AG04450 (cell line): ENCODE measurements at regions not wholly inside any gene's neighbourhood (a gene's known extent, or its start where the extent isn't known, plus 50 kb on each side); places are given as distances from the start of the nearest gene placed in this dataset.

Experiments used
- CTCF ChIA-PET: fragments of 300-600, 350-600 bp; formaldehyde crosslinking; extraction: SDS; loops from one replicate; lab custom pipeline; 2022; ENCODE audit warnings: antibody characterized with exemption, inconsistent platforms; lab: Charles Lee
- POLR2A ChIA-PET: fragments of 350-600 bp; formaldehyde crosslinking; extraction: SDS; loops from one replicate; lab custom pipeline; 2021; ENCODE audit warnings: antibody characterized with exemption, inconsistent platforms; lab: Yijun Ruan, JAX
- DNase-seq: peaks from one replicate; pipeline ENCODE4 v3.0.0-alpha.2; 2011; ENCODE audit warnings: low read depth, low spot score
- H3K27ac ChIP-seq: one replicate; pipeline ENCODE4 v1.5.1; 2012; ENCODE audit warnings: low read depth, low read length, control low read depth
- H3K27me3 ChIP-seq: one replicate; pipeline ENCODE4 v1.6.0; 2012; ENCODE audit warnings: low read length; ENCODE audit not compliant: control insufficient read depth, insufficient read depth
- H3K4me3 ChIP-seq: 2 replicates; pipeline ENCODE4 v1.5.1; 2011; ENCODE audit warnings: mild to moderate bottlenecking, low read depth, low read length, control low read depth
- H3K9me3 ChIP-seq: 2 replicates; pipeline ENCODE4 v1.5.1; 2012; ENCODE audit warnings: low read length; ENCODE audit not compliant: control insufficient read depth, insufficient read depth
- TF ChIP-seq, protein P1 (sequence below): IDR thresholded peaks from 2 replicates; pipeline ENCODE4 v1.5.1; 2011; ENCODE audit warnings: low read depth, low read length, control low read depth, inconsistent platforms

DNA sequence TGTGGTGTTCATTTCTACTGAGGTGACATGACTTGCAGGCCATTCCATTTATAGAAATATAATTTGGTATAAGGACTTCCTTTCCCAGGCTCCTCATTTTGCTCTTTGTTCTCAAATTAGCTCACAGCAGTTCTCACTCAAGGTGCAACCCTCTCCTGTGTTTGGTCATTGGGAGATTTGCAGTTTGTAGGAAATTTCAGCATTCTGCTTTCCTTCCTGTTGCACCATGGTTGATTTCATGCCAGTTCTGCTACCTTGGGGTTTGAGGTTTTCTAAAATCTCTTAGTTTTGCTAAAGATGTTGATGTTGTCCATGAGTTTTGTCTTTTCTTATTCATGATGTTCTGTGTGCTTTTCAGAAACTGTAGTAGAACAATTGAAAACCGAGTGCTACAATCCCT lies 65.7 kb upstream of the PROK2 start:
- POLR2A ChIA-PET, result no interaction called here
- TF ChIP-seq, protein P1, sequence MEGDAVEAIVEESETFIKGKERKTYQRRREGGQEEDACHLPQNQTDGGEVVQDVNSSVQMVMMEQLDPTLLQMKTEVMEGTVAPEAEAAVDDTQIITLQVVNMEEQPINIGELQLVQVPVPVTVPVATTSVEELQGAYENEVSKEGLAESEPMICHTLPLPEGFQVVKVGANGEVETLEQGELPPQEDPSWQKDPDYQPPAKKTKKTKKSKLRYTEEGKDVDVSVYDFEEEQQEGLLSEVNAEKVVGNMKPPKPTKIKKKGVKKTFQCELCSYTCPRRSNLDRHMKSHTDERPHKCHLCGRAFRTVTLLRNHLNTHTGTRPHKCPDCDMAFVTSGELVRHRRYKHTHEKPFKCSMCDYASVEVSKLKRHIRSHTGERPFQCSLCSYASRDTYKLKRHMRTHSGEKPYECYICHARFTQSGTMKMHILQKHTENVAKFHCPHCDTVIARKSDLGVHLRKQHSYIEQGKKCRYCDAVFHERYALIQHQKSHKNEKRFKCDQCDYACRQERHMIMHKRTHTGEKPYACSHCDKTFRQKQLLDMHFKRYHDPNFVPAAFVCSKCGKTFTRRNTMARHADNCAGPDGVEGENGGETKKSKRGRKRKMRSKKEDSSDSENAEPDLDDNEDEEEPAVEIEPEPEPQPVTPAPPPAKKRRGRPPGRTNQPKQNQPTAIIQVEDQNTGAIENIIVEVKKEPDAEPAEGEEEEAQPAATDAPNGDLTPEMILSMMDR, result no peak

DNA sequence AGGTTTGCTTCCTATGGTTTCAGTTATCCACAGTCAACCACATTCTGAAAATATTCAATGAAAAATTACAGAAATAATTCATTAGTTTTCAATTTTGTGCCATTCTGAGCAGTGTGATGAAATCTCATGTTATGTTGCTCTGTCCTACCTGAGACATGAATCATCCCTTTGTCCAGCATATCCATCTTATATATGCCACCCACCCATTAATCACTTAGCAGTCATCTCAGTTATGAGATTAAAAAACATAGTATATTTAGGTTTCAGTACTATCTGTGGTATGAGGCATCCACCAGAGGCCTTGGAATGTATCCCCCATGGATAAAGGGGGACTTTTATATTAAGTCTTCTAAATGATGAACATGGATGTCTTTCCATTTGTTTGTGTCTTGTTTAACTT lies 64.7 kb upstream of the PROK2 start:
- TF ChIP-seq, protein P1, result no peak
- H3K27me3 ChIP-seq, result no peaks in the 10 kb centered on the region
- no peak for DNase-seq
- no peak overlapping the region for H3K4me3 ChIP-seq
- POLR2A ChIA-PET, result no interaction called here
- H3K27ac ChIP-seq, result no peak overlapping the region
- CTCF ChIA-PET, result no interaction called here
- H3K9me3 ChIP-seq, result no peaks in the 10 kb centered on the region

More for the DNA sequence above, 65.7 kb upstream of the PROK2 start:
- no peak for DNase-seq
- H3K9me3 ChIP-seq, result no peaks in the 10 kb centered on the region
- no peak overlapping the region for H3K4me3 ChIP-seq
- H3K27me3 ChIP-seq, result no peaks in the 10 kb centered on the region
- CTCF ChIA-PET, result no interaction called here
- H3K27ac ChIP-seq, result no peak overlapping the region

GRCh38 chr3:71847794-71848193 lies 62.8 kb upstream of the PROK2 start:
- no peak for DNase-seq
- ChIA-PET CTCF (no interaction called here), POLR2A (no interaction called here)
- no peak overlapping the region for H3K4me3 ChIP-seq
- no peaks in the 10 kb centered on the region for H3K27me3 ChIP-seq
- no peak overlapping the region for H3K27ac ChIP-seq
- TF ChIP-seq, protein P1, result no peak
- H3K9me3 ChIP-seq, result no peaks in the 10 kb centered on the region

DNA sequence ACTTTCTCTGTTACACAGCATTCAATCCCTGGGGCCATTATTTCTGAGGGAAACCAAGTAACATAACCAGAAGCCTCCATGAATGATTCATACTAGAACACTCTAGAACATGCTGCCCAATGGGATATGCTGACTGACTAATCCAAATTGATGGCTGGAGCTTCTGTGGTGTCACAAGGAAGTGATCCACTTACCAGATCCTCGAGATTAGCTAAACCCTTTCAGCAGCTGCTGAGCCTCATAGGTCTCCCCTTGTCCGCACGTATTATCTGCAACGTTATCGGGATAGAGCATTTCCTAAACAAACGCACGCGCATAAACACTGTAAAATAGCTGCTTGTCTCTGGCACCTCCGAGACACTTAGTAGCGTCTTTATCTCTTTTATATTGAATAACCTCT lies 61.2 kb upstream of the PROK2 start:
- CTCF ChIA-PET, result no interaction called here
- DNase-seq, result no peak
- TF ChIP-seq, protein P1, result no peak
- Histone ChIP-seq H3K9me3 (no peaks in the 10 kb centered on the region), H3K27me3 (no peaks in the 10 kb centered on the region), H3K4me3 (no peak overlapping the region), H3K27ac (no peak overlapping the region)
- POLR2A ChIA-PET, result no interaction called here

DNA sequence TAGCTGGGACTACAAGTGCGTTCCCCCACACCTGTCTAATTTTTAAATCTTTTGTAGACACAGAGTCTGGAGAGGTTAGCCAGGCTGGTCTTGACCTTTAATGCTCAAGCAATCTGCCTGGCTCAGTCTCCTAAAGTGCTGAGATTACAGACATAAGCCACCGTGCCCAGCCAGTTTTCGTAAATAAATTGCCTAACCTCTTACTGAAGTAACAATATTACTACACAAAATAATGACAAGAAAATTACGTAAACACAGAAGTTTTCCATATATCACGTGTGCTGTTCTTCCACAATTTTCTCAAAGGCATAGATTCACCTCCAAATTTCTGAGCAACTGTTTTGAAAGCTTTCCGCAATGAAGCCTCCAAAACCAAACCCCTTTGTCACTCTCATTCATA lies 58.1 kb upstream of the PROK2 start:
- ChIA-PET CTCF (no interaction called here), POLR2A (no interaction called here)
- peaks cover 3% of the 10 kb centered on the region for H3K27me3 ChIP-seq
- no peaks in the 10 kb centered on the region for H3K9me3 ChIP-seq
- no peak overlapping the region for H3K27ac ChIP-seq
- DNase-seq, result no peak
- H3K4me3 ChIP-seq, result no peak overlapping the region
- TF ChIP-seq, protein P1, result no peak
